GM12878 (cell line): ENCODE measurements at regions not wholly inside any gene's neighbourhood (a gene's known extent, or its start where the extent isn't known, plus 50 kb on each side); places are given as distances from the start of the nearest gene placed in this dataset.

Experiments
- ATAC-seq: fragments of 200-7000 bp; cut with Tn5 transposase; 3 replicates; pipeline ENCODE4 v1.9.1; 2020; ENCODE audit warnings: mild to moderate bottlenecking, moderate library complexity
- BruUV-seq: library from RNA; stranded (reverse); fragments of 400-500 nt; replicated peaks from 2 replicates; lab custom pipeline; 2021; lab: Mats Ljungman, UMichigan
- CTCF ChIA-PET: fragments of 300-600 bp; sonication (Branson Sonifier 250); formaldehyde crosslinking; extraction: SDS; loops from one replicate; lab custom pipeline; 2021; ENCODE audit warnings: inconsistent platforms; lab: Yijun Ruan, JAX
- POLR2A ChIA-PET: fragments of 350-600 bp; formaldehyde crosslinking; extraction: SDS; loops from one replicate; lab custom pipeline; 2021; ENCODE audit warnings: inconsistent platforms; lab: Charles Lee
- RAD21 ChIA-PET: fragments of 300-600 bp; sonication (Branson Sonifier 250); formaldehyde crosslinking; loops from one replicate; lab custom pipeline; 2023; ENCODE audit warnings: antibody characterized with exemption; ENCODE audit not compliant: unreplicated experiment; lab: Charles Lee
- SMC1A ChIA-PET: fragments of 300-600 bp; sonication (Branson Sonifier 250); formaldehyde crosslinking; loops from one replicate; lab custom pipeline; 2023; ENCODE audit not compliant: unreplicated experiment, uncharacterized antibody; lab: Charles Lee
- DNase-seq: peaks from one replicate; pipeline ENCODE4 v3.0.0-alpha.2; 2011; ENCODE audit warnings: low read depth, low spot score
- FAIRE-seq: peaks from 3 replicates; lab custom pipeline; 2011; peaks lifted over from hg19 to GRCh38; lab: Jason Lieb, UNC
- H2AFZ ChIP-seq: 2 replicates; pipeline ENCODE4 v1.6.0; 2011; ENCODE audit warnings: low read depth, low read length, control low read depth; ENCODE audit not compliant: control insufficient read depth
- H3K27ac ChIP-seq: 2 replicates; pipeline ENCODE4 v1.5.1; 2011; ENCODE audit warnings: control low read depth; ENCODE audit not compliant: control insufficient read depth, insufficient read depth
- H3K27me3 ChIP-seq, 2 experiments: replicated peaks in 1 of 2; 2 replicates each; pipeline versions ENCODE4 v1.6.0 to v1.6.1; 2011; ENCODE audit warnings: low read length in 1 of 2; ENCODE audit not compliant: control insufficient read depth in 2 of 2, insufficient read depth in 2 of 2
- H3K36me3 ChIP-seq, 2 experiments: 2 replicates each; pipeline ENCODE4 v1.5.1; 2011; ENCODE audit warnings: low read length in 1 of 2; ENCODE audit not compliant: control insufficient read depth in 2 of 2, insufficient read depth in 2 of 2
- H3K4me1 ChIP-seq: 2 replicates; pipeline ENCODE4 v1.6.1; 2011; ENCODE audit warnings: mild to moderate bottlenecking, low read length, moderate library complexity, mixed read lengths; ENCODE audit not compliant: control insufficient read depth, insufficient read depth
- H3K4me2 ChIP-seq: 2 replicates; pipeline ENCODE4 v1.6.0; 2011; ENCODE audit warnings: control low read depth; ENCODE audit not compliant: control insufficient read depth, insufficient read depth
- H3K4me3 ChIP-seq: fragments of 200-600 bp; sonication (generic); 2 replicates; pipeline ENCODE4 v1.5.1; 2016
- H3K79me2 ChIP-seq: 2 replicates; pipeline ENCODE4 v1.6.0; 2011; ENCODE audit warnings: low read length; ENCODE audit not compliant: control insufficient read depth, insufficient read depth
- H3K9ac ChIP-seq: 2 replicates; pipeline ENCODE4 v1.8.0; 2011; ENCODE audit warnings: low read length, control low read depth, mixed read lengths; ENCODE audit not compliant: control insufficient read depth, insufficient read depth
- H3K9me3 ChIP-seq: replicated peaks from 3 replicates; pipeline ENCODE4 v1.5.1; 2011; ENCODE audit warnings: mild to moderate bottlenecking, low read length; ENCODE audit not compliant: control insufficient read depth, insufficient read depth
- H4K20me1 ChIP-seq: 2 replicates; pipeline ENCODE4 v1.6.0; 2011; ENCODE audit not compliant: control insufficient read depth, insufficient read depth
- E4F1 ChIP-seq: fragments of 450-650 bp; IDR thresholded peaks from 2 replicates; pipeline ENCODE4 v1.6.1; 2018; ENCODE audit warnings: borderline replicate concordance, mild to moderate bottlenecking; ENCODE audit not compliant: partially characterized antibody
- EGR1 ChIP-seq, 2 experiments: IDR thresholded peaks; 1 replicate in 1 of 2; 2 replicates in 1 of 2; pipeline ENCODE4 v1.6.1; 2011 to 2012; ENCODE audit warnings: low read depth in 2 of 2, low read length in 2 of 2, borderline replicate concordance in 1 of 2, mild to moderate bottlenecking in 1 of 2, moderate library complexity in 1 of 2
- EP300 ChIP-seq, 2 experiments: fragments of 150-350 bp in 1 of 2; IDR thresholded peaks; 2 replicates each; pipeline ENCODE4 v1.6.1; 2011 to 2012; ENCODE audit warnings: low read depth in 2 of 2, low read length in 2 of 2, borderline replicate concordance in 1 of 2, improper control_type of control experiment in 1 of 2, inconsistent platforms in 1 of 2; ENCODE audit not compliant: control insufficient read depth in 1 of 2
- FOS ChIP-seq: IDR thresholded peaks from 3 replicates; pipeline ENCODE4 v1.6.1; 2011; ENCODE audit warnings: borderline replicate concordance; ENCODE audit not compliant: insufficient read length; ENCODE audit errors: extremely low read depth
- IKZF1 ChIP-seq: fragments of 450-650 bp; conservative IDR thresholded peaks from 2 replicates; pipeline ENCODE4 v1.6.1; 2017; ENCODE audit warnings: antibody characterized with exemption, mild to moderate bottlenecking
- KLF5 ChIP-seq: fragments of 450-650 bp; IDR thresholded peaks from 2 replicates; pipeline ENCODE4 v1.6.1; 2014; ENCODE audit warnings: mild to moderate bottlenecking; ENCODE audit not compliant: partially characterized antibody
- MAX ChIP-seq: IDR thresholded peaks from 2 replicates; pipeline ENCODE4 v1.6.1; 2012; ENCODE audit warnings: low read depth, low read length, improper control_type of control experiment
- MEF2B ChIP-seq: fragments of 450-650 bp; IDR thresholded peaks from 2 replicates; pipeline ENCODE4 v1.6.1; 2018; ENCODE audit warnings: mild to moderate bottlenecking, moderate library complexity; ENCODE audit not compliant: partially characterized antibody, poor library complexity, severe bottlenecking
- MXI1 ChIP-seq: fragments of 150-350 bp; IDR thresholded peaks from 2 replicates; pipeline ENCODE4 v1.6.1; 2011; ENCODE audit warnings: low read depth, mild to moderate bottlenecking, inconsistent platforms, low read length, improper control_type of control experiment
- NFYB ChIP-seq: IDR thresholded peaks from 2 replicates; pipeline ENCODE4 v1.6.1; 2011; ENCODE audit warnings: low read depth, mild to moderate bottlenecking, low read length, improper control_type of control experiment, moderate library complexity; ENCODE audit not compliant: insufficient read depth
- PAX5 ChIP-seq: IDR thresholded peaks from 2 replicates; pipeline ENCODE4 v1.6.1; 2011; ENCODE audit warnings: low read depth, low read length, borderline replicate concordance
- SRF ChIP-seq, 2 experiments: IDR thresholded peaks; 2 replicates each; pipeline ENCODE4 v1.6.1; 2011; ENCODE audit warnings: low read depth in 2 of 2, low read length in 2 of 2, mild to moderate bottlenecking in 1 of 2, moderate library complexity in 1 of 2
- TCF7 ChIP-seq: IDR thresholded peaks from 2 replicates; pipeline ENCODE4 v1.6.1; 2014; ENCODE audit warnings: antibody characterized with exemption, borderline replicate concordance
- WRNIP1 ChIP-seq: IDR thresholded peaks from 2 replicates; pipeline ENCODE4 v1.6.1; 2011; ENCODE audit warnings: low read depth, low read length, improper control_type of control experiment, borderline replicate concordance
- ZZZ3 ChIP-seq: IDR thresholded peaks from 2 replicates; pipeline ENCODE4 v1.6.1; 2011; ENCODE audit warnings: low read depth; ENCODE audit not compliant: control insufficient read depth, insufficient read length
- WGBS: methylation state at CpG from one replicate; pipeline ENCODE4 v1.1.6; 2016; ENCODE audit warnings: low lambda C conversion rate; ENCODE audit not compliant: insufficient replicate concordance, insufficient coverage; ENCODE audit errors: missing lambda C conversion rate; 5-methylcytosine and 5-hydroxymethylcytosine counted together
- in situ Hi-C: fragments of 300-500 bp; cut with MboI; formaldehyde crosslinking; loops from 9 replicates; pipeline ENCODE4 v1.14.3; 2018; ENCODE audit warnings: mixed read lengths
- intact Hi-C: fragments of 100-400 bp; cut with micrococcal nuclease; formaldehyde crosslinking; loops from one replicate; pipeline ENCODE4 v1.14.2; 2022; ENCODE audit not compliant: unreplicated experiment
- TF ChIP-seq, protein P1 (sequence below): IDR thresholded peaks from 2 replicates; pipeline ENCODE4 v1.6.1; 2011; ENCODE audit warnings: low read depth, mild to moderate bottlenecking, low read length, moderate library complexity, borderline replicate concordance; ENCODE audit errors: extremely low read depth
- TF ChIP-seq, protein P2 (sequence below): IDR thresholded peaks from 2 replicates; pipeline ENCODE4 v1.6.1; 2012; ENCODE audit warnings: low read depth, low read length, improper control_type of control experiment
- TF ChIP-seq, protein P3 (sequence below): fragments of 450-650 bp; IDR thresholded peaks from 2 replicates; pipeline ENCODE4 v1.6.1; 2017; ENCODE audit warnings: mild to moderate bottlenecking, low read depth, inconsistent platforms; ENCODE audit not compliant: poor library complexity, severe bottlenecking

GRCh38 chr2:209070262-209070661, 353.6 kb upstream of the MAP2 start:
- in situ Hi-C loops = no loop called here
- 93% methylated on average over 1 of the region's 1 CpG for WGBS
- CTCF ChIA-PET = no interaction called here
- Histone ChIP-seq H3K9ac (no peak overlapping the region), H4K20me1 (no peaks in the 10 kb centered on the region), H3K27me3 (no peaks in the 10 kb centered on the region), H3K4me1 (no peaks in the 10 kb centered on the region), H2AFZ (no peak overlapping the region), H3K9me3 (no peaks in the 10 kb centered on the region), H3K4me2 (no peak overlapping the region), H3K36me3 (no peaks in the 10 kb centered on the region), H3K4me3 (no peak overlapping the region), H3K27ac (no peak overlapping the region), H3K79me2 (no peaks in the 10 kb centered on the region)
- intact Hi-C loops = no loop called here
- no peak for DNase-seq
- POLR2A ChIA-PET = no interaction called here
- no peak for ATAC-seq
- BruUV-seq = no TSS peak
- SMC1A ChIA-PET = no interaction called here
- no peak for FAIRE-seq
- RAD21 ChIA-PET = no interaction called here
- TF ChIP-seq IKZF1 (no peak), FOS (no peak), E4F1 (no peak), NFYB (no peak), EGR1 (IDR thresholded peaks at IDR 0.05; ENCODE audit: borderline replicate concordance in 1 of 2, low read depth in 2 of 2, low read length in 2 of 2) (no peak), KLF5 (no peak), EP300 (IDR thresholded peaks at IDR 0.05; ENCODE audit: borderline replicate concordance in 1 of 2, control insufficient read depth in 1 of 2, low read depth in 2 of 2, low read length in 2 of 2) (no peak), PAX5 (no peak), ZZZ3 (no peak), WRNIP1 (no peak), MXI1 (no peak), MAX (no peak), MEF2B (no peak), TCF7 (no peak), SRF (IDR thresholded peaks at IDR 0.05; ENCODE audit: low read depth in 2 of 2, low read length in 2 of 2) (no peak)
- TF ChIP-seq, protein P1, sequence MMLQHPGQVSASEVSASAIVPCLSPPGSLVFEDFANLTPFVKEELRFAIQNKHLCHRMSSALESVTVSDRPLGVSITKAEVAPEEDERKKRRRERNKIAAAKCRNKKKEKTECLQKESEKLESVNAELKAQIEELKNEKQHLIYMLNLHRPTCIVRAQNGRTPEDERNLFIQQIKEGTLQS = no peak
- TF ChIP-seq, protein P2, sequence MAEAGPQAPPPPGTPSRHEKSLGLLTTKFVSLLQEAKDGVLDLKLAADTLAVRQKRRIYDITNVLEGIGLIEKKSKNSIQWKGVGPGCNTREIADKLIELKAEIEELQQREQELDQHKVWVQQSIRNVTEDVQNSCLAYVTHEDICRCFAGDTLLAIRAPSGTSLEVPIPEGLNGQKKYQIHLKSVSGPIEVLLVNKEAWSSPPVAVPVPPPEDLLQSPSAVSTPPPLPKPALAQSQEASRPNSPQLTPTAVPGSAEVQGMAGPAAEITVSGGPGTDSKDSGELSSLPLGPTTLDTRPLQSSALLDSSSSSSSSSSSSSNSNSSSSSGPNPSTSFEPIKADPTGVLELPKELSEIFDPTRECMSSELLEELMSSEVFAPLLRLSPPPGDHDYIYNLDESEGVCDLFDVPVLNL = no peak
- TF ChIP-seq, protein P3, sequence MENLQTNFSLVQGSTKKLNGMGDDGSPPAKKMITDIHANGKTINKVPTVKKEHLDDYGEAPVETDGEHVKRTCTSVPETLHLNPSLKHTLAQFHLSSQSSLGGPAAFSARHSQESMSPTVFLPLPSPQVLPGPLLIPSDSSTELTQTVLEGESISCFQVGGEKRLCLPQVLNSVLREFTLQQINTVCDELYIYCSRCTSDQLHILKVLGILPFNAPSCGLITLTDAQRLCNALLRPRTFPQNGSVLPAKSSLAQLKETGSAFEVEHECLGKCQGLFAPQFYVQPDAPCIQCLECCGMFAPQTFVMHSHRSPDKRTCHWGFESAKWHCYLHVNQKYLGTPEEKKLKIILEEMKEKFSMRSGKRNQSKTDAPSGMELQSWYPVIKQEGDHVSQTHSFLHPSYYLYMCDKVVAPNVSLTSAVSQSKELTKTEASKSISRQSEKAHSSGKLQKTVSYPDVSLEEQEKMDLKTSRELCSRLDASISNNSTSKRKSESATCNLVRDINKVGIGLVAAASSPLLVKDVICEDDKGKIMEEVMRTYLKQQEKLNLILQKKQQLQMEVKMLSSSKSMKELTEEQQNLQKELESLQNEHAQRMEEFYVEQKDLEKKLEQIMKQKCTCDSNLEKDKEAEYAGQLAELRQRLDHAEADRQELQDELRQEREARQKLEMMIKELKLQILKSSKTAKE = no peak
